GM23338 (cell line): ENCODE measurements at regions not wholly inside any gene's neighbourhood (a gene's known extent, or its start where the extent isn't known, plus 50 kb on each side); places are given as distances from the start of the nearest gene placed in this dataset.

Experiments used
- ATAC-seq: fragments of 200-7000 bp; cut with Tn5 transposase; 3 replicates; pipeline ENCODE4 v1.9.1; 2020
- DNase-seq: peaks from one replicate; pipeline ENCODE4 v3.0.0-alpha.2; 2015; ENCODE audit warnings: low spot score
- H2AFZ ChIP-seq: fragments of 200-600 bp; sonication (generic); 2 replicates; pipeline ENCODE4 v1.8.0; 2016; ENCODE audit warnings: antibody characterized with exemption, mild to moderate bottlenecking, moderate library complexity
- H3F3A ChIP-seq: fragments of 200-600 bp; sonication (generic); replicated peaks from 2 replicates; pipeline ENCODE4 v1.8.0; 2017; ENCODE audit warnings: antibody characterized with exemption, mixed run types, low read depth
- H3K27ac ChIP-seq: fragments of 200-600 bp; sonication (generic); 2 replicates; pipeline ENCODE4 v1.6.1; 2016; ENCODE audit warnings: low read depth
- H3K27me3 ChIP-seq: fragments of 200-600 bp; sonication (generic); 2 replicates; pipeline ENCODE4 v1.8.0; 2016; ENCODE audit warnings: mild to moderate bottlenecking, mixed run types, moderate library complexity; ENCODE audit not compliant: insufficient read depth
- H3K36me3 ChIP-seq: fragments of 200-600 bp; sonication (generic); 2 replicates; pipeline ENCODE4 v1.8.0; 2016; ENCODE audit warnings: mild to moderate bottlenecking; ENCODE audit not compliant: insufficient read depth
- H3K4me1 ChIP-seq: fragments of 200-600 bp; sonication (generic); 2 replicates; pipeline ENCODE4 v1.8.0; 2016; ENCODE audit warnings: mild to moderate bottlenecking, moderate library complexity; ENCODE audit not compliant: insufficient read depth
- H3K4me2 ChIP-seq: fragments of 200-600 bp; sonication (generic); 2 replicates; pipeline ENCODE4 v1.7.1; 2017; ENCODE audit warnings: mixed run types
- H3K4me3 ChIP-seq: fragments of 200-600 bp; sonication (generic); 2 replicates; pipeline ENCODE4 v1.6.1; 2016; ENCODE audit warnings: mixed run types
- H3K79me2 ChIP-seq: fragments of 200-600 bp; sonication (generic); replicated peaks from 2 replicates; pipeline ENCODE4 v1.8.0; 2017; ENCODE audit warnings: mild to moderate bottlenecking; ENCODE audit not compliant: insufficient read depth
- H3K9me2 ChIP-seq: fragments of 200-600 bp; sonication (generic); 2 replicates; pipeline ENCODE4 v1.8.0; 2017; ENCODE audit not compliant: insufficient read depth
- H4K20me1 ChIP-seq: fragments of 200-600 bp; sonication (generic); replicated peaks from 2 replicates; pipeline ENCODE4 v1.8.0; 2017; ENCODE audit warnings: mild to moderate bottlenecking; ENCODE audit not compliant: insufficient read depth
- H3K27ac Mint-ChIP-seq: 2 replicates; pipeline ENCODE4 v1.8.0; 2020; ENCODE audit warnings: inconsistent platforms, mild to moderate bottlenecking, moderate library complexity, mixed read lengths
- H3K27me3 Mint-ChIP-seq: 3 replicates; pipeline ENCODE4 v1.8.0; 2022; ENCODE audit warnings: low read depth, mild to moderate bottlenecking, moderate library complexity, mixed read lengths, inconsistent platforms; ENCODE audit not compliant: insufficient read depth, poor library complexity
- H3K36me3 Mint-ChIP-seq: 3 replicates; pipeline ENCODE4 v1.8.0; 2021; ENCODE audit warnings: low read depth, mild to moderate bottlenecking, inconsistent platforms, moderate library complexity, mixed read lengths
- H3K4me1 Mint-ChIP-seq: 3 replicates; pipeline ENCODE4 v1.8.0; 2020; ENCODE audit warnings: mild to moderate bottlenecking, inconsistent platforms, mixed read lengths
- H3K4me3 Mint-ChIP-seq: 3 replicates; pipeline ENCODE4 v1.8.0; 2021; ENCODE audit warnings: moderate library complexity, mild to moderate bottlenecking, inconsistent platforms, mixed read lengths
- H3K9me3 Mint-ChIP-seq: 3 replicates; pipeline ENCODE4 v1.8.0; 2020; ENCODE audit warnings: moderate library complexity, mild to moderate bottlenecking, inconsistent platforms, mixed read lengths
- CREB1 ChIP-seq: fragments of 250-450 bp; sonication (Bioruptor Pico); IDR thresholded peaks from 2 replicates; pipeline ENCODE4 v1.5.0; 2020; ENCODE audit warnings: low read depth, mild to moderate bottlenecking, moderate library complexity
- EZH2 ChIP-seq: fragments of 200-600 bp; sonication (generic); IDR thresholded peaks from one replicate; pipeline ENCODE4 v1.8.0; 2017; ENCODE audit warnings: antibody characterized with exemption, mild to moderate bottlenecking, low read depth; ENCODE audit not compliant: unreplicated experiment
- EZH2phosphoT487 ChIP-seq: fragments of 200-600 bp; sonication (generic); IDR thresholded peaks from one replicate; pipeline ENCODE4 v1.8.1; 2018; ENCODE audit warnings: antibody characterized with exemption; ENCODE audit not compliant: unreplicated experiment
- JUNB ChIP-seq: IDR thresholded peaks from one replicate; pipeline ENCODE4 v1.6.1; 2016; ENCODE audit warnings: antibody characterized with exemption; ENCODE audit not compliant: unreplicated experiment
- NANOG ChIP-seq: IDR thresholded peaks from 2 replicates; pipeline ENCODE4 v1.6.1; 2016; ENCODE audit warnings: antibody characterized with exemption, borderline replicate concordance
- POLR2AphosphoS5 ChIP-seq: IDR thresholded peaks from 2 replicates; pipeline ENCODE4 v1.6.1; 2016; ENCODE audit warnings: antibody characterized with exemption, low read depth
- STAT1 ChIP-seq: IDR thresholded peaks from one replicate; pipeline ENCODE4 v1.6.1; 2016; ENCODE audit warnings: antibody characterized with exemption; ENCODE audit not compliant: unreplicated experiment
- ZNF114 ChIP-seq: fragments of 250-450 bp; sonication (Bioruptor Pico); IDR thresholded peaks from 2 replicates; pipeline ENCODE4 v1.5.0; 2020; ENCODE audit warnings: mild to moderate bottlenecking, moderate library complexity
- ZNF331 ChIP-seq: fragments of 250-450 bp; sonication (Bioruptor Pico); IDR thresholded peaks from 2 replicates; pipeline ENCODE4 v1.5.0; 2020; ENCODE audit warnings: low read depth, mild to moderate bottlenecking, moderate library complexity
- TF ChIP-seq, protein P1 (sequence below): IDR thresholded peaks from 2 replicates; pipeline ENCODE4 v1.6.1; 2016; ENCODE audit warnings: antibody characterized with exemption
- TF ChIP-seq, protein P2 (sequence below): fragments of 250-450 bp; sonication (Bioruptor Pico); IDR thresholded peaks from 2 replicates; pipeline ENCODE4 v1.5.0; 2020; ENCODE audit warnings: mild to moderate bottlenecking, moderate library complexity
- TF ChIP-seq, protein P3 (sequence below), 2 experiments: fragments of 200-600 bp in 1 of 2; sonication (generic) in 1 of 2; conservative IDR thresholded peaks; 2 replicates each; pipeline versions ENCODE4 v1.5.1 to v1.6.1; 2016 to 2017; ENCODE audit warnings: antibody characterized with exemption in 2 of 2, low read depth in 2 of 2, mild to moderate bottlenecking in 2 of 2, moderate library complexity in 1 of 2
- TF ChIP-seq, protein P4 (sequence below): IDR thresholded peaks from one replicate; pipeline ENCODE4 v1.6.1; 2018; ENCODE audit warnings: antibody characterized with exemption; ENCODE audit not compliant: unreplicated experiment

DNA sequence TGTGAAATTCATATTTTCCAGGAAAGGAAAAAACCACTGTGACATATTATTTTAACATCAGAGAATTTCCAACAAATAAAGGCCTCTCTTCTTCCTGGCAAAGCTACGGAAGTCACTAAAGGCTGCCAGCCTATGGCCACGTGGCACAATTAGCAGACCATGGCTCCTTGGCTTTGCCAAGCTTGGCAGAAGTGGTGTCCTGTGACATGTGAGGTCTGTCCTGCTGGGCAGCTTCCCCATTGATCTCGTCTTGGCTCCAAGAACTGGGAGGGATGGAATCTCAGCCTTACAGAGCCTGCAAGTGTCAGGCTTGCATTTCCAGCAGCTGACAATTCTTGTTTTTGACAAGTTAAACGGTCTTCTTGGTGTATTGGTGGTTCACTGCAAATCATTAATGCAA lies 226.9 kb upstream of the THSD7B start:
- Histone ChIP-seq H3K9me2 (peaks cover 9% of the 10 kb centered on the region; the same call in 1 of the 2 replicates), H3F3A (no peaks in the 10 kb centered on the region), H3K27ac (no peak overlapping the region), H2AFZ (no peak overlapping the region), H3K4me3 (no peak overlapping the region), H3K79me2 (no peaks in the 10 kb centered on the region), H3K27me3 (no peaks in the 10 kb centered on the region), H3K4me1 (no peaks in the 10 kb centered on the region), H4K20me1 (no peaks in the 10 kb centered on the region), H3K4me2 (no peak overlapping the region), H3K36me3 (no peaks in the 10 kb centered on the region)
- DNase-seq, result no peak
- TF ChIP-seq POLR2AphosphoS5 (no peak), CREB1 (CRISPR knock-in tag) (no peak), EZH2 (no peak), ZNF114 (no peak), ZNF331 (CRISPR knock-in tag) (no peak), JUNB (no peak), STAT1 (no peak), EZH2phosphoT487 (no peak), NANOG (no peak)
- TF ChIP-seq, protein P1, sequence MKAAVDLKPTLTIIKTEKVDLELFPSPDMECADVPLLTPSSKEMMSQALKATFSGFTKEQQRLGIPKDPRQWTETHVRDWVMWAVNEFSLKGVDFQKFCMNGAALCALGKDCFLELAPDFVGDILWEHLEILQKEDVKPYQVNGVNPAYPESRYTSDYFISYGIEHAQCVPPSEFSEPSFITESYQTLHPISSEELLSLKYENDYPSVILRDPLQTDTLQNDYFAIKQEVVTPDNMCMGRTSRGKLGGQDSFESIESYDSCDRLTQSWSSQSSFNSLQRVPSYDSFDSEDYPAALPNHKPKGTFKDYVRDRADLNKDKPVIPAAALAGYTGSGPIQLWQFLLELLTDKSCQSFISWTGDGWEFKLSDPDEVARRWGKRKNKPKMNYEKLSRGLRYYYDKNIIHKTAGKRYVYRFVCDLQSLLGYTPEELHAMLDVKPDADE, result no peak
- TF ChIP-seq, protein P2, sequence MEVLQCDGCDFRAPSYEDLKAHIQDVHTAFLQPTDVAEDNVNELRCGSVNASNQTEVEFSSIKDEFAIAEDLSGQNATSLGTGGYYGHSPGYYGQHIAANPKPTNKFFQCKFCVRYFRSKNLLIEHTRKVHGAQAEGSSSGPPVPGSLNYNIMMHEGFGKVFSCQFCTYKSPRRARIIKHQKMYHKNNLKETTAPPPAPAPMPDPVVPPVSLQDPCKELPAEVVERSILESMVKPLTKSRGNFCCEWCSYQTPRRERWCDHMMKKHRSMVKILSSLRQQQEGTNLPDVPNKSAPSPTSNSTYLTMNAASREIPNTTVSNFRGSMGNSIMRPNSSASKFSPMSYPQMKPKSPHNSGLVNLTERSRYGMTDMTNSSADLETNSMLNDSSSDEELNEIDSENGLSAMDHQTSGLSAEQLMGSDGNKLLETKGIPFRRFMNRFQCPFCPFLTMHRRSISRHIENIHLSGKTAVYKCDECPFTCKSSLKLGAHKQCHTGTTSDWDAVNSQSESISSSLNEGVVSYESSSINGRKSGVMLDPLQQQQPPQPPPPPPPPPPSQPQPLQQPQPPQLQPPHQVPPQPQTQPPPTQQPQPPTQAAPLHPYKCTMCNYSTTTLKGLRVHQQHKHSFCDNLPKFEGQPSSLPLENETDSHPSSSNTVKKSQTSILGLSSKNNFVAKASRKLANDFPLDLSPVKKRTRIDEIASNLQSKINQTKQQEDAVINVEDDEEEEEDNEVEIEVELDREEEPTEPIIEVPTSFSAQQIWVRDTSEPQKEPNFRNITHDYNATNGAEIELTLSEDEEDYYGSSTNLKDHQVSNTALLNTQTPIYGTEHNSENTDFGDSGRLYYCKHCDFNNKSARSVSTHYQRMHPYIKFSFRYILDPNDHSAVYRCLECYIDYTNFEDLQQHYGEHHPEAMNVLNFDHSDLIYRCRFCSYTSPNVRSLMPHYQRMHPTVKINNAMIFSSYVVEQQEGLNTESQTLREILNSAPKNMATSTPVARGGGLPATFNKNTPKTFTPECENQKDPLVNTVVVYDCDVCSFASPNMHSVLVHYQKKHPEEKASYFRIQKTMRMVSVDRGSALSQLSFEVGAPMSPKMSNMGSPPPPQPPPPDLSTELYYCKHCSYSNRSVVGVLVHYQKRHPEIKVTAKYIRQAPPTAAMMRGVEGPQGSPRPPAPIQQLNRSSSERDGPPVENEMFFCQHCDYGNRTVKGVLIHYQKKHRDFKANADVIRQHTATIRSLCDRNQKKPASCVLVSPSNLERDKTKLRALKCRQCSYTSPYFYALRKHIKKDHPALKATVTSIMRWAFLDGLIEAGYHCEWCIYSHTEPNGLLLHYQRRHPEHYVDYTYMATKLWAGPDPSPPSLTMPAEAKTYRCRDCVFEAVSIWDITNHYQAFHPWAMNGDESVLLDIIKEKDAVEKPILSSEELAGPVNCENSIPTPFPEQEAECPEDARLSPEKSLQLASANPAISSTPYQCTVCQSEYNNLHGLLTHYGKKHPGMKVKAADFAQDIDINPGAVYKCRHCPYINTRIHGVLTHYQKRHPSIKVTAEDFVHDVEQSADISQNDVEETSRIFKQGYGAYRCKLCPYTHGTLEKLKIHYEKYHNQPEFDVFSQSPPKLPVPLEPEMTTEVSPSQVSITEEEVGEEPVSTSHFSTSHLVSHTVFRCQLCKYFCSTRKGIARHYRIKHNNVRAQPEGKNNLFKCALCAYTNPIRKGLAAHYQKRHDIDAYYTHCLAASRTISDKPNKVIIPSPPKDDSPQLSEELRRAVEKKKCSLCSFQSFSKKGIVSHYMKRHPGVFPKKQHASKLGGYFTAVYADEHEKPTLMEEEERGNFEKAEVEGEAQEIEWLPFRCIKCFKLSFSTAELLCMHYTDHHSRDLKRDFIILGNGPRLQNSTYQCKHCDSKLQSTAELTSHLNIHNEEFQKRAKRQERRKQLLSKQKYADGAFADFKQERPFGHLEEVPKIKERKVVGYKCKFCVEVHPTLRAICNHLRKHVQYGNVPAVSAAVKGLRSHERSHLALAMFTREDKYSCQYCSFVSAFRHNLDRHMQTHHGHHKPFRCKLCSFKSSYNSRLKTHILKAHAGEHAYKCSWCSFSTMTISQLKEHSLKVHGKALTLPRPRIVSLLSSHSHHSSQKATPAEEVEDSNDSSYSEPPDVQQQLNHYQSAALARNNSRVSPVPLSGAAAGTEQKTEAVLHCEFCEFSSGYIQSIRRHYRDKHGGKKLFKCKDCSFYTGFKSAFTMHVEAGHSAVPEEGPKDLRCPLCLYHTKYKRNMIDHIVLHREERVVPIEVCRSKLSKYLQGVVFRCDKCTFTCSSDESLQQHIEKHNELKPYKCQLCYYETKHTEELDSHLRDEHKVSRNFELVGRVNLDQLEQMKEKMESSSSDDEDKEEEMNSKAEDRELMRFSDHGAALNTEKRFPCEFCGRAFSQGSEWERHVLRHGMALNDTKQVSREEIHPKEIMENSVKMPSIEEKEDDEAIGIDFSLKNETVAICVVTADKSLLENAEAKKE (CRISPR knock-in tag), result no peak
- TF ChIP-seq, protein P3, sequence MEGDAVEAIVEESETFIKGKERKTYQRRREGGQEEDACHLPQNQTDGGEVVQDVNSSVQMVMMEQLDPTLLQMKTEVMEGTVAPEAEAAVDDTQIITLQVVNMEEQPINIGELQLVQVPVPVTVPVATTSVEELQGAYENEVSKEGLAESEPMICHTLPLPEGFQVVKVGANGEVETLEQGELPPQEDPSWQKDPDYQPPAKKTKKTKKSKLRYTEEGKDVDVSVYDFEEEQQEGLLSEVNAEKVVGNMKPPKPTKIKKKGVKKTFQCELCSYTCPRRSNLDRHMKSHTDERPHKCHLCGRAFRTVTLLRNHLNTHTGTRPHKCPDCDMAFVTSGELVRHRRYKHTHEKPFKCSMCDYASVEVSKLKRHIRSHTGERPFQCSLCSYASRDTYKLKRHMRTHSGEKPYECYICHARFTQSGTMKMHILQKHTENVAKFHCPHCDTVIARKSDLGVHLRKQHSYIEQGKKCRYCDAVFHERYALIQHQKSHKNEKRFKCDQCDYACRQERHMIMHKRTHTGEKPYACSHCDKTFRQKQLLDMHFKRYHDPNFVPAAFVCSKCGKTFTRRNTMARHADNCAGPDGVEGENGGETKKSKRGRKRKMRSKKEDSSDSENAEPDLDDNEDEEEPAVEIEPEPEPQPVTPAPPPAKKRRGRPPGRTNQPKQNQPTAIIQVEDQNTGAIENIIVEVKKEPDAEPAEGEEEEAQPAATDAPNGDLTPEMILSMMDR (conservative IDR thresholded peaks at IDR 0.05; ENCODE audit: low read depth in 2 of 2), result no peak
- TF ChIP-seq, protein P4, sequence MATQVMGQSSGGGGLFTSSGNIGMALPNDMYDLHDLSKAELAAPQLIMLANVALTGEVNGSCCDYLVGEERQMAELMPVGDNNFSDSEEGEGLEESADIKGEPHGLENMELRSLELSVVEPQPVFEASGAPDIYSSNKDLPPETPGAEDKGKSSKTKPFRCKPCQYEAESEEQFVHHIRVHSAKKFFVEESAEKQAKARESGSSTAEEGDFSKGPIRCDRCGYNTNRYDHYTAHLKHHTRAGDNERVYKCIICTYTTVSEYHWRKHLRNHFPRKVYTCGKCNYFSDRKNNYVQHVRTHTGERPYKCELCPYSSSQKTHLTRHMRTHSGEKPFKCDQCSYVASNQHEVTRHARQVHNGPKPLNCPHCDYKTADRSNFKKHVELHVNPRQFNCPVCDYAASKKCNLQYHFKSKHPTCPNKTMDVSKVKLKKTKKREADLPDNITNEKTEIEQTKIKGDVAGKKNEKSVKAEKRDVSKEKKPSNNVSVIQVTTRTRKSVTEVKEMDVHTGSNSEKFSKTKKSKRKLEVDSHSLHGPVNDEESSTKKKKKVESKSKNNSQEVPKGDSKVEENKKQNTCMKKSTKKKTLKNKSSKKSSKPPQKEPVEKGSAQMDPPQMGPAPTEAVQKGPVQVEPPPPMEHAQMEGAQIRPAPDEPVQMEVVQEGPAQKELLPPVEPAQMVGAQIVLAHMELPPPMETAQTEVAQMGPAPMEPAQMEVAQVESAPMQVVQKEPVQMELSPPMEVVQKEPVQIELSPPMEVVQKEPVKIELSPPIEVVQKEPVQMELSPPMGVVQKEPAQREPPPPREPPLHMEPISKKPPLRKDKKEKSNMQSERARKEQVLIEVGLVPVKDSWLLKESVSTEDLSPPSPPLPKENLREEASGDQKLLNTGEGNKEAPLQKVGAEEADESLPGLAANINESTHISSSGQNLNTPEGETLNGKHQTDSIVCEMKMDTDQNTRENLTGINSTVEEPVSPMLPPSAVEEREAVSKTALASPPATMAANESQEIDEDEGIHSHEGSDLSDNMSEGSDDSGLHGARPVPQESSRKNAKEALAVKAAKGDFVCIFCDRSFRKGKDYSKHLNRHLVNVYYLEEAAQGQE, result no peak
- no peaks in the 10 kb centered on the region for H3K4me1 Mint-ChIP-seq
- H3K27me3 Mint-ChIP-seq, result peaks cover 3% of the 10 kb centered on the region
- no peaks in the 10 kb centered on the region; the same call in 2 of the 3 replicates for H3K9me3 Mint-ChIP-seq
- no peak for ATAC-seq
- H3K36me3 Mint-ChIP-seq, result no peaks in the 10 kb centered on the region
- H3K4me3 Mint-ChIP-seq, result no peak overlapping the region
- H3K27ac Mint-ChIP-seq, result no peak overlapping the region
